ENCODE measurements at regions not wholly inside any gene's neighbourhood (a gene's known extent, or its start where the extent isn't known, plus 50 kb on each side); places are given as distances from the start of the nearest gene placed in this dataset.
A peak's percentile ranks its signal among the peaks of the same experiment; 100 is the strongest.
"Not testable (repeated sequence)": the region's sequence is repeated elsewhere in the genome, so short reads cannot be mapped to it uniquely, and the experiment has no call there.

- H3K27ac Mint-ChIP-seq, ATAC-seq, H3K9me3 Mint-ChIP-seq: not testable (repeated sequence)
Observed at GRCh38 chr21:13514308-13514707, 95.3 kb upstream of the POTED start.

GRCh38 chr21:13515980-13516379 is 93.6 kb upstream of the POTED start:
- not testable (repeated sequence) for H3K27ac Mint-ChIP-seq; H3K36me3 Mint-ChIP-seq; H3K9me3 Mint-ChIP-seq; DNase-seq (ENCODE audit: low spot score in 2 of 2); ATAC-seq

More at GRCh38 chr21:13514308-13514707, 95.3 kb upstream of the POTED start:
- not testable (repeated sequence) for DNase-seq (ENCODE audit: low spot score in 2 of 2); H3K36me3 Mint-ChIP-seq

GRCh38 chr21:13519971-13520370 is 89.6 kb upstream of the POTED start:
- DNase-seq (ENCODE audit: low spot score in 2 of 2); H3K9me3 Mint-ChIP-seq; H3K36me3 Mint-ChIP-seq; H3K27ac Mint-ChIP-seq; ATAC-seq: not testable (repeated sequence)

- not testable (repeated sequence) for ATAC-seq; DNase-seq (ENCODE audit: low spot score in 2 of 2); H3K36me3 Mint-ChIP-seq; H3K27ac Mint-ChIP-seq; H3K9me3 Mint-ChIP-seq
Observed at GRCh38 chr21:13525015-13525414, 84.6 kb upstream of the POTED start.

- H3K27ac Mint-ChIP-seq; ATAC-seq; H3K9me3 Mint-ChIP-seq; DNase-seq (ENCODE audit: low spot score in 2 of 2); H3K36me3 Mint-ChIP-seq: not testable (repeated sequence)
Observed at GRCh38 chr21:13529082-13529481, 80.5 kb upstream of the POTED start.

- H3K27ac Mint-ChIP-seq; DNase-seq (ENCODE audit: low spot score in 2 of 2); ATAC-seq; H3K36me3 Mint-ChIP-seq; H3K9me3 Mint-ChIP-seq: not testable (repeated sequence)
Observed at GRCh38 chr21:13529674-13530073, 79.9 kb upstream of the POTED start.

- H3K9me3 Mint-ChIP-seq; ATAC-seq; H3K36me3 Mint-ChIP-seq; H3K27ac Mint-ChIP-seq; DNase-seq (ENCODE audit: low spot score in 2 of 2): not testable (repeated sequence)
Observed at GRCh38 chr21:13530697-13531096, 78.9 kb upstream of the POTED start.

- not testable (repeated sequence) for DNase-seq (ENCODE audit: low spot score in 2 of 2); ATAC-seq; H3K36me3 Mint-ChIP-seq; H3K27ac Mint-ChIP-seq
- H3K9me3 Mint-ChIP-seq = peaks cover 10% of the 10 kb centered on the region in 2 donors
Observed at GRCh38 chr21:13543482-13543881, 66.1 kb upstream of the POTED start.

GRCh38 chr21:13545525-13545924 is 64.1 kb upstream of the POTED start:
- H3K36me3 Mint-ChIP-seq; H3K27ac Mint-ChIP-seq; DNase-seq (ENCODE audit: low spot score in 2 of 2); H3K9me3 Mint-ChIP-seq: not testable (repeated sequence)
- peak; percentile 41 to 73 for ATAC-seq
